Endothelial cell (in vitro differentiated cells): ENCODE measurements at regions not wholly inside any gene's neighbourhood (a gene's known extent, or its start where the extent isn't known, plus 50 kb on each side); places are given as distances from the start of the nearest gene placed in this dataset.

Experiments
- DNase-seq: peaks from one replicate; pipeline ENCODE4 v3.0.0; 2021; ENCODE audit warnings: low spot score
- H3K27ac Mint-ChIP-seq: one replicate; pipeline ENCODE4 v1.8.0; 2021; ENCODE audit warnings: mixed read lengths, inconsistent platforms; ENCODE audit not compliant: unreplicated experiment
- H3K27me3 Mint-ChIP-seq: one replicate; pipeline ENCODE4 v1.8.0; 2021; ENCODE audit warnings: mild to moderate bottlenecking, moderate library complexity, mixed read lengths, inconsistent platforms; ENCODE audit not compliant: unreplicated experiment
- H3K36me3 Mint-ChIP-seq: one replicate; pipeline ENCODE4 v1.8.0; 2021; ENCODE audit warnings: mild to moderate bottlenecking, low read depth, mixed read lengths, inconsistent platforms; ENCODE audit not compliant: unreplicated experiment
- H3K4me1 Mint-ChIP-seq: one replicate; pipeline ENCODE4 v1.8.0; 2021; ENCODE audit warnings: mild to moderate bottlenecking, mixed read lengths, inconsistent platforms; ENCODE audit not compliant: unreplicated experiment
- H3K4me3 Mint-ChIP-seq: one replicate; pipeline ENCODE4 v1.8.0; 2021; ENCODE audit warnings: mild to moderate bottlenecking, mixed read lengths, inconsistent platforms; ENCODE audit not compliant: unreplicated experiment
- H3K9me3 Mint-ChIP-seq: one replicate; pipeline ENCODE4 v1.8.0; 2021; ENCODE audit warnings: mixed read lengths, inconsistent platforms; ENCODE audit not compliant: unreplicated experiment
- CTCF ChIP-seq: fragments of 200-600 bp; sonication (generic); IDR thresholded peaks from one replicate; pipeline ENCODE4 v1.5.0; 2021; ENCODE audit warnings: antibody characterized with exemption; ENCODE audit not compliant: unreplicated experiment

- Mint-ChIP-seq H3K4me3 (no peak overlapping the region), H3K4me1 (peaks cover 19% of the 10 kb centered on the region), H3K36me3 (no peaks in the 10 kb centered on the region), H3K27ac (no peak overlapping the region), H3K9me3 (no peaks in the 10 kb centered on the region), H3K27me3 (no peaks in the 10 kb centered on the region)
- no peak for TF ChIP-seq CTCF
- DNase-seq, result no peak
These were observed 188.3 kb upstream of the ZRANB2 start for GRCh38 chr1:71269179-71269578.

GRCh38 chr1:71267220-71267619 lies 186.4 kb upstream of the ZRANB2 start:
- no peak for DNase-seq
- no peaks in the 10 kb centered on the region for H3K27me3 Mint-ChIP-seq
- peaks cover 19% of the 10 kb centered on the region for H3K4me1 Mint-ChIP-seq
- H3K9me3 Mint-ChIP-seq, result no peaks in the 10 kb centered on the region
- no peaks in the 10 kb centered on the region for H3K36me3 Mint-ChIP-seq
- no peak for TF ChIP-seq CTCF
- H3K4me3 Mint-ChIP-seq, result no peak overlapping the region
- H3K27ac Mint-ChIP-seq, result no peak overlapping the region

GRCh38 chr1:71264039-71264438 lies 183.2 kb upstream of the ZRANB2 start:
- no peaks in the 10 kb centered on the region for H3K27me3 Mint-ChIP-seq
- H3K36me3 Mint-ChIP-seq, result no peaks in the 10 kb centered on the region
- no peak for DNase-seq

GRCh38 chr1:71262970-71263369 lies 182.1 kb upstream of the ZRANB2 start:
- Mint-ChIP-seq H3K36me3 (no peaks in the 10 kb centered on the region), H3K27me3 (no peaks in the 10 kb centered on the region), H3K4me3 (no peak overlapping the region), H3K9me3 (no peaks in the 10 kb centered on the region), H3K4me1 (no peaks in the 10 kb centered on the region), H3K27ac (no peak overlapping the region)
- TF ChIP-seq CTCF, result no peak
- DNase-seq, result no peak

More at GRCh38 chr1:71264039-71264438, 183.2 kb upstream of the ZRANB2 start:
- Mint-ChIP-seq H3K4me3 (no peak overlapping the region), H3K9me3 (no peaks in the 10 kb centered on the region), H3K27ac (no peak overlapping the region), H3K4me1 (peaks cover 2% of the 10 kb centered on the region)
- TF ChIP-seq CTCF, result no peak

GRCh38 chr1:71252900-71253299 lies 172.1 kb upstream of the ZRANB2 start:
- peaks cover 4% of the 10 kb centered on the region for H3K4me1 Mint-ChIP-seq
- no peak overlapping the region for H3K27ac Mint-ChIP-seq
- H3K9me3 Mint-ChIP-seq, result no peaks in the 10 kb centered on the region
- no peak overlapping the region for H3K4me3 Mint-ChIP-seq
- TF ChIP-seq CTCF, result no peak
- no peaks in the 10 kb centered on the region for H3K36me3 Mint-ChIP-seq
- no peak for DNase-seq
- H3K27me3 Mint-ChIP-seq, result no peaks in the 10 kb centered on the region
